GM18873 (cell line): ENCODE measurements at regions not wholly inside any gene's neighbourhood (a gene's known extent, or its start where the extent isn't known, plus 50 kb on each side); places are given as distances from the start of the nearest gene placed in this dataset.

Source experiments
- ATAC-seq: cut with Tn5 transposase; IDR thresholded peaks from one replicate; pipeline ENCODE4 v1.9.1; 2021; ENCODE audit warnings: mild to moderate bottlenecking, moderate library complexity, moderate number of reproducible peaks; ENCODE audit not compliant: unreplicated experiment, low FRiP score

- ATAC-seq: no peak
These were observed 125.6 kb upstream of the MCTP2 start for GRCh38 chr15:94105760-94106159.

GRCh38 chr15:94100863-94101262, 130.5 kb upstream of the MCTP2 start:
- ATAC-seq: no peak

- ATAC-seq: no peak
These were observed 131.8 kb upstream of the MCTP2 start for GRCh38 chr15:94099574-94099960.

GRCh38 chr15:94098921-94099573, 132.3 kb upstream of the MCTP2 start:
- ATAC-seq: no peak

- ATAC-seq: no peak
These were observed 133.8 kb upstream of the MCTP2 start for GRCh38 chr15:94097552-94097951.

GRCh38 chr15:94094310-94094709, 137.1 kb upstream of the MCTP2 start:
- ATAC-seq: no peak

GRCh38 chr15:94086341-94086740, 145.0 kb upstream of the MCTP2 start:
- no peak for ATAC-seq

- ATAC-seq: no peak
These were observed 147.8 kb upstream of the MCTP2 start for GRCh38 chr15:94083467-94084052.

- ATAC-seq: no peak
These were observed 149.5 kb upstream of the MCTP2 start for GRCh38 chr15:94081829-94082228.

- no peak for ATAC-seq
These were observed 150.3 kb upstream of the MCTP2 start for GRCh38 chr15:94080989-94081605.

GRCh38 chr15:94080416-94080815, 150.9 kb upstream of the MCTP2 start:
- no peak for ATAC-seq

- ATAC-seq: no peak
These were observed 151.4 kb upstream of the MCTP2 start for GRCh38 chr15:94079968-94080367.

GRCh38 chr15:94079459-94079858, 151.9 kb upstream of the MCTP2 start:
- ATAC-seq: no peak

GRCh38 chr15:94077938-94078337, 153.4 kb upstream of the MCTP2 start:
- ATAC-seq: no peak

- ATAC-seq: no peak
These were observed 156.0 kb upstream of the MCTP2 start for GRCh38 chr15:94075349-94075748.

- no peak for ATAC-seq
These were observed 160.7 kb upstream of the MCTP2 start for GRCh38 chr15:94070356-94071295.

- ATAC-seq: no peak
These were observed 161.5 kb upstream of the MCTP2 start for GRCh38 chr15:94069844-94070243.

GRCh38 chr15:94066811-94067210, 164.6 kb upstream of the MCTP2 start:
- no peak for ATAC-seq

- no peak for ATAC-seq
These were observed 165.3 kb upstream of the MCTP2 start for GRCh38 chr15:94066046-94066445.

GRCh38 chr15:94064676-94065313, 166.6 kb upstream of the MCTP2 start:
- no peak for ATAC-seq

- ATAC-seq: no peak
These were observed 170.3 kb upstream of the MCTP2 start for GRCh38 chr15:94061041-94061440.
